ENCODE measurements at regions not wholly inside any gene's neighbourhood (a gene's known extent, or its start where the extent isn't known, plus 50 kb on each side); places are given as distances from the start of the nearest gene placed in this dataset.

GRCh38 chr7:114073701-114074100 lies 154.9 kb upstream of the PPP1R3A start:
- no peak overlapping the region for H3K27ac ChIP-seq
- no peaks in the 10 kb centered on the region for H3K36me3 ChIP-seq (ENCODE audit: insufficient read depth)
- no peak for TF ChIP-seq CTCF (conservative IDR thresholded peaks at IDR 0.05; ENCODE audit: low read depth, low read length)
- H3K27me3 ChIP-seq (ENCODE audit: insufficient read depth, low read depth), result no peaks in the 10 kb centered on the region
- no peak overlapping the region for H3K9ac ChIP-seq
- H3K79me2 ChIP-seq (ENCODE audit: insufficient read depth, low read depth), result no peaks in the 10 kb centered on the region
- H3K4me2 ChIP-seq, result no peak overlapping the region
- H4K20me1 ChIP-seq (ENCODE audit: insufficient read depth), result no peaks in the 10 kb centered on the region
- no peak overlapping the region for H2AFZ ChIP-seq (ENCODE audit: low read depth)
- H3K4me1 ChIP-seq (ENCODE audit: low read depth, poor library complexity, severe bottlenecking), result no peaks in the 10 kb centered on the region
- no peak overlapping the region for H3K4me3 ChIP-seq (IDR thresholded peaks at IDR 0.05; ENCODE audit: insufficient read depth, low read depth, low read length)

GRCh38 chr7:114070246-114070645 lies 151.4 kb upstream of the PPP1R3A start:
- no peak overlapping the region for H2AFZ ChIP-seq (ENCODE audit: low read depth)
- TF ChIP-seq CTCF (conservative IDR thresholded peaks at IDR 0.05; ENCODE audit: low read depth, low read length), result no peak

GRCh38 chr7:114062810-114063209 lies 144.0 kb upstream of the PPP1R3A start:
- Histone ChIP-seq H4K20me1 (ENCODE audit: insufficient read depth) (no peaks in the 10 kb centered on the region), H3K79me2 (ENCODE audit: insufficient read depth, low read depth) (no peaks in the 10 kb centered on the region), H2AFZ (ENCODE audit: low read depth) (no peak overlapping the region), H3K36me3 (ENCODE audit: insufficient read depth) (no peaks in the 10 kb centered on the region), H3K27ac (no peak overlapping the region), H3K4me3 (IDR thresholded peaks at IDR 0.05; ENCODE audit: insufficient read depth, low read depth, low read length) (no peak overlapping the region), H3K4me1 (ENCODE audit: low read depth, poor library complexity, severe bottlenecking) (no peaks in the 10 kb centered on the region), H3K4me2 (no peak overlapping the region), H3K9ac (no peak overlapping the region), H3K27me3 (ENCODE audit: insufficient read depth, low read depth) (no peaks in the 10 kb centered on the region)
- no peak for TF ChIP-seq CTCF (conservative IDR thresholded peaks at IDR 0.05; ENCODE audit: low read depth, low read length)

More at GRCh38 chr7:114070246-114070645, 151.4 kb upstream of the PPP1R3A start:
- no peaks in the 10 kb centered on the region for H3K4me1 ChIP-seq (ENCODE audit: low read depth, poor library complexity, severe bottlenecking)
- no peak overlapping the region for H3K9ac ChIP-seq
- H3K36me3 ChIP-seq (ENCODE audit: insufficient read depth), result no peaks in the 10 kb centered on the region
- H3K4me2 ChIP-seq, result no peak overlapping the region
- no peak overlapping the region for H3K4me3 ChIP-seq (IDR thresholded peaks at IDR 0.05; ENCODE audit: insufficient read depth, low read depth, low read length)
- H3K79me2 ChIP-seq (ENCODE audit: insufficient read depth, low read depth), result no peaks in the 10 kb centered on the region
- no peak overlapping the region for H3K27ac ChIP-seq
- H4K20me1 ChIP-seq (ENCODE audit: insufficient read depth), result no peaks in the 10 kb centered on the region
- no peaks in the 10 kb centered on the region for H3K27me3 ChIP-seq (ENCODE audit: insufficient read depth, low read depth)

- Histone ChIP-seq H3K79me2 (ENCODE audit: insufficient read depth, low read depth) (no peaks in the 10 kb centered on the region), H3K27me3 (ENCODE audit: insufficient read depth, low read depth) (no peaks in the 10 kb centered on the region), H4K20me1 (ENCODE audit: insufficient read depth) (no peaks in the 10 kb centered on the region), H2AFZ (ENCODE audit: low read depth) (no peak overlapping the region), H3K27ac (no peak overlapping the region), H3K36me3 (ENCODE audit: insufficient read depth) (no peaks in the 10 kb centered on the region), H3K4me2 (no peak overlapping the region), H3K4me1 (ENCODE audit: low read depth, poor library complexity, severe bottlenecking) (peaks cover 8% of the 10 kb centered on the region), H3K4me3 (IDR thresholded peaks at IDR 0.05; ENCODE audit: insufficient read depth, low read depth, low read length) (no peak overlapping the region), H3K9ac (no peak overlapping the region)
- TF ChIP-seq CTCF (conservative IDR thresholded peaks at IDR 0.05; ENCODE audit: low read depth, low read length), result no peak
Observed at GRCh38 chr7:114051871-114052331, 133.1 kb upstream of the PPP1R3A start.

Measured in KMS-11 (cell line).